ENCODE measurements at regions not wholly inside any gene's neighbourhood (a gene's known extent, or its start where the extent isn't known, plus 50 kb on each side); places are given as distances from the start of the nearest gene placed in this dataset.

GRCh38 chr5:57054135-57054534, 102.2 kb upstream of the MIER3 start:
- no peaks in the 10 kb centered on the region for H3K9me3 ChIP-seq (ENCODE audit: control insufficient read depth, low read depth, low read length)
- no peak overlapping the region for H3K4ac ChIP-seq (ENCODE audit: low read depth, low read length)
- H2BK120ac ChIP-seq (ENCODE audit: low read depth, low read length, poor library complexity, severe bottlenecking), result no peak overlapping the region
- no peak overlapping the region for H3K27ac ChIP-seq (ENCODE audit: insufficient read length, low read depth, low read length)
- no peak overlapping the region for H2AFZ ChIP-seq (ENCODE audit: low read length)
- no peak overlapping the region for H2BK5ac ChIP-seq (ENCODE audit: insufficient read length, low read length)
- no peak for DNase-seq
- no peak overlapping the region for H3K14ac ChIP-seq (ENCODE audit: insufficient read depth, low read length)
- H3K27me3 ChIP-seq (ENCODE audit: insufficient read depth, low read length), result no peaks in the 10 kb centered on the region
- H3K23me2 ChIP-seq (ENCODE audit: insufficient read length, low read depth, low read length, poor library complexity, severe bottlenecking), result no peaks in the 10 kb centered on the region
- no peaks in the 10 kb centered on the region for H4K20me1 ChIP-seq (ENCODE audit: control insufficient read depth, insufficient read depth, insufficient read length)
- H3K27ac Mint-ChIP-seq, result no peak overlapping the region
- H3K9ac ChIP-seq (ENCODE audit: extremely low read depth, insufficient read length, low read length), result no peak overlapping the region
- H3K9me3 Mint-ChIP-seq, result no peaks in the 10 kb centered on the region; a peak in 1 of 5 replicates
- TF ChIP-seq, protein P1, sequence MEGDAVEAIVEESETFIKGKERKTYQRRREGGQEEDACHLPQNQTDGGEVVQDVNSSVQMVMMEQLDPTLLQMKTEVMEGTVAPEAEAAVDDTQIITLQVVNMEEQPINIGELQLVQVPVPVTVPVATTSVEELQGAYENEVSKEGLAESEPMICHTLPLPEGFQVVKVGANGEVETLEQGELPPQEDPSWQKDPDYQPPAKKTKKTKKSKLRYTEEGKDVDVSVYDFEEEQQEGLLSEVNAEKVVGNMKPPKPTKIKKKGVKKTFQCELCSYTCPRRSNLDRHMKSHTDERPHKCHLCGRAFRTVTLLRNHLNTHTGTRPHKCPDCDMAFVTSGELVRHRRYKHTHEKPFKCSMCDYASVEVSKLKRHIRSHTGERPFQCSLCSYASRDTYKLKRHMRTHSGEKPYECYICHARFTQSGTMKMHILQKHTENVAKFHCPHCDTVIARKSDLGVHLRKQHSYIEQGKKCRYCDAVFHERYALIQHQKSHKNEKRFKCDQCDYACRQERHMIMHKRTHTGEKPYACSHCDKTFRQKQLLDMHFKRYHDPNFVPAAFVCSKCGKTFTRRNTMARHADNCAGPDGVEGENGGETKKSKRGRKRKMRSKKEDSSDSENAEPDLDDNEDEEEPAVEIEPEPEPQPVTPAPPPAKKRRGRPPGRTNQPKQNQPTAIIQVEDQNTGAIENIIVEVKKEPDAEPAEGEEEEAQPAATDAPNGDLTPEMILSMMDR (conservative IDR thresholded peaks at IDR 0.05), result no peak
- H3K4me3 Mint-ChIP-seq, result no peak overlapping the region
- no peak overlapping the region for H2BK12ac ChIP-seq (ENCODE audit: insufficient read length, low read depth, low read length)
- no peaks in the 10 kb centered on the region for H3K79me2 ChIP-seq (ENCODE audit: insufficient read depth, low read length)
- no peaks in the 10 kb centered on the region for H3K36me3 Mint-ChIP-seq (ENCODE audit: insufficient read depth in 1 of 3, low read depth in 3 of 3)
- no peak overlapping the region for H4K8ac ChIP-seq (replicated peaks; ENCODE audit: insufficient read length, low read depth, low read length)
- no peak overlapping the region for H2BK15ac ChIP-seq (ENCODE audit: low read depth, low read length)
- H4K5ac ChIP-seq (ENCODE audit: insufficient read length, low read depth, low read length), result no peak overlapping the region
- H3K23ac ChIP-seq (ENCODE audit: insufficient read length, low read depth, low read length), result no peak overlapping the region
- H4K91ac ChIP-seq (ENCODE audit: insufficient read length, low read depth, low read length), result no peak overlapping the region
- H3K56ac ChIP-seq (ENCODE audit: insufficient read length, low read depth, low read length), result no peak overlapping the region
- H3K18ac ChIP-seq (ENCODE audit: insufficient read length, low read depth, low read length), result no peak overlapping the region
- H3T11ph ChIP-seq (ENCODE audit: low read length), result no peak overlapping the region
- no peaks in the 10 kb centered on the region for H3K27me3 Mint-ChIP-seq (ENCODE audit: low read depth)
- H3K79me1 ChIP-seq (ENCODE audit: insufficient read depth, low read depth, low read length, poor library complexity, severe bottlenecking), result no peaks in the 10 kb centered on the region
- H2AK5ac ChIP-seq (ENCODE audit: insufficient read length, low read length), result no peak overlapping the region
- no peak overlapping the region for H3K4me2 ChIP-seq (ENCODE audit: insufficient read depth, insufficient read length, low read length)
- no peaks in the 10 kb centered on the region for H3K4me1 ChIP-seq (ENCODE audit: insufficient read depth, low read length)
- H2BK20ac ChIP-seq (ENCODE audit: low read depth, low read length, poor library complexity, severe bottlenecking), result no peak overlapping the region
- 0 out of 4 replicates have a peak, but pooled peaks cover 0 to under 1% of the 10 kb centered on the region in 2 experiments for H3K4me1 Mint-ChIP-seq

All from H9 (cell line).